Right cardiac atrium (tissue), 5 donors: ENCODE measurements at regions not wholly inside any gene's neighbourhood (a gene's known extent, or its start where the extent isn't known, plus 50 kb on each side); places are given as distances from the start of the nearest gene placed in this dataset.

Source experiments
- ATAC-seq, 2 donors: fragments of 200-7000 bp; cut with Tn5 transposase; one replicate each; pipeline versions ENCODE4 v1.8.0 to v1.9.1; 2020; ENCODE audit warnings: moderate library complexity in 2 of 2, mild to moderate bottlenecking in 1 of 2
- DNase-seq, 3 donors: peaks; one replicate each; pipeline ENCODE4 v3.0.0-alpha.2; 2020
- H3K27ac ChIP-seq: one replicate; pipeline ENCODE4 v1.5.1; 2013; ENCODE audit warnings: mild to moderate bottlenecking, low read length, control low read depth, moderate library complexity
- H3K27me3 ChIP-seq: one replicate; pipeline ENCODE4 v1.6.1; 2013; ENCODE audit not compliant: control insufficient read depth, insufficient read depth
- H3K4me1 ChIP-seq: one replicate; pipeline ENCODE4 v1.6.1; 2013; ENCODE audit warnings: low read length; ENCODE audit not compliant: control insufficient read depth, insufficient read depth
- H3K4me3 ChIP-seq: one replicate; pipeline ENCODE4 v1.5.1; 2013; ENCODE audit warnings: low read length, control low read depth
- H3K9me3 ChIP-seq: one replicate; pipeline ENCODE4 v1.6.1; 2013; ENCODE audit warnings: low read length; ENCODE audit not compliant: control insufficient read depth
- WGBS: extraction: QIAGEN DNeasy Blood & Tissue Kit; methylation state at CpG from one replicate; pipeline ENCODE4 v1.1.7; 2013; 5-methylcytosine and 5-hydroxymethylcytosine counted together
- intact Hi-C, 4 donors: fragments of 100-400 bp; cut with DNase I; formaldehyde crosslinking; loops; one replicate each; pipeline versions ENCODE4 v1.11.0 to v1.14.0; 2022 to 2023
- donor health status: healthy with polysubstance abuse.
- donor health status: DM: no; HTN: yes; CAD: no.
- donor health status: DM: no; HTN: no; CAD: no.
- donor health status: DM: no; HTN: yes; CAD: no; lungs with severe emphysema.
- donor health status: DM: yes; HTN: yes; CAD: no.

- Histone ChIP-seq H3K4me3 (no peak overlapping the region), H3K9me3 (no peaks in the 10 kb centered on the region), H3K27ac (no peak overlapping the region), H3K4me1 (no peaks in the 10 kb centered on the region), H3K27me3 (no peaks in the 10 kb centered on the region)
- ATAC-seq (no peak), DNase-seq (no peak)
- intact Hi-C loops: no loop called here
- WGBS: 88% methylated on average over 8 of the region's 8 CpGs
Observed at GRCh38 chr10:28172223-28172610, 130.6 kb downstream of the MPP7 start.

- DNase-seq: no peak
- H3K4me1 ChIP-seq: no peaks in the 10 kb centered on the region
- 48% methylated on average over 9 of the region's 9 CpGs for WGBS
- ATAC-seq: peak; percentile 90 to 94
- no peak overlapping the region for H3K27ac ChIP-seq
- no peaks in the 10 kb centered on the region for H3K9me3 ChIP-seq
- no peak overlapping the region for H3K4me3 ChIP-seq
- no peaks in the 10 kb centered on the region for H3K27me3 ChIP-seq
- intact Hi-C loops: no loop called here
Observed at GRCh38 chr10:28171468-28172222, 131.2 kb downstream of the MPP7 start.

- intact Hi-C loops: no loop called here
- WGBS: 65% methylated on average over 2 of the region's 2 CpGs
- DNase-seq (no peak), ATAC-seq (no peak)
- no peaks in the 10 kb centered on the region for H3K9me3 ChIP-seq
- no peaks in the 10 kb centered on the region for H3K27me3 ChIP-seq
- H3K4me1 ChIP-seq: no peaks in the 10 kb centered on the region
- H3K4me3 ChIP-seq: no peak overlapping the region
- no peak overlapping the region for H3K27ac ChIP-seq
Observed at GRCh38 chr10:28169525-28169924, 133.3 kb downstream of the MPP7 start.

- ATAC-seq (no peak), DNase-seq (no peak)
- intact Hi-C loops: no loop called here
- Histone ChIP-seq H3K4me3 (no peak overlapping the region), H3K27me3 (no peaks in the 10 kb centered on the region), H3K9me3 (no peaks in the 10 kb centered on the region), H3K27ac (no peak overlapping the region), H3K4me1 (no peaks in the 10 kb centered on the region)
- WGBS: 66% methylated on average over 6 of the region's 6 CpGs
Observed at GRCh38 chr10:28160866-28161405, 141.9 kb downstream of the MPP7 start.

- Histone ChIP-seq H3K4me1 (no peaks in the 10 kb centered on the region), H3K9me3 (no peaks in the 10 kb centered on the region), H3K27me3 (no peaks in the 10 kb centered on the region), H3K27ac (no peak overlapping the region), H3K4me3 (no peak overlapping the region)
- no peak for ATAC-seq
- intact Hi-C loops: no loop called here
- DNase-seq: no peak
Observed at GRCh38 chr10:28157379-28157778, 145.5 kb downstream of the MPP7 start.

GRCh38 chr10:28155726-28156125 lies 147.1 kb downstream of the MPP7 start:
- Histone ChIP-seq H3K27ac (no peak overlapping the region), H3K9me3 (no peaks in the 10 kb centered on the region), H3K4me3 (no peak overlapping the region), H3K27me3 (no peaks in the 10 kb centered on the region), H3K4me1 (no peaks in the 10 kb centered on the region)
- ATAC-seq: no peak
- intact Hi-C loops: no loop called here
- 39% methylated on average over 1 of the region's 1 CpG for WGBS
- no peak for DNase-seq

- DNase-seq (no peak), ATAC-seq (no peak)
- no peaks in the 10 kb centered on the region for H3K9me3 ChIP-seq
- H3K27me3 ChIP-seq: no peaks in the 10 kb centered on the region
- 74% methylated on average over 3 of the region's 3 CpGs for WGBS
- no peak overlapping the region for H3K27ac ChIP-seq
- H3K4me3 ChIP-seq: no peak overlapping the region
- H3K4me1 ChIP-seq: no peaks in the 10 kb centered on the region
- intact Hi-C loops: no loop called here
Observed at GRCh38 chr10:28151636-28152035, 151.2 kb downstream of the MPP7 start.

GRCh38 chr10:28149746-28150145 lies 150.9 kb upstream of the ODAD2 start:
- H3K27me3 ChIP-seq: no peaks in the 10 kb centered on the region
- ATAC-seq: no peak
- H3K27ac ChIP-seq: no peak overlapping the region
- H3K9me3 ChIP-seq: no peaks in the 10 kb centered on the region
- no peak overlapping the region for H3K4me3 ChIP-seq
- no peaks in the 10 kb centered on the region for H3K4me1 ChIP-seq
- WGBS: 85% methylated on average over 7 of the region's 7 CpGs
- intact Hi-C loops: no loop called here
- no peak for DNase-seq

GRCh38 chr10:28147706-28148105 lies 148.8 kb upstream of the ODAD2 start:
- WGBS: 82% methylated on average over 4 of the region's 4 CpGs
- no peaks in the 10 kb centered on the region for H3K9me3 ChIP-seq
- no peaks in the 10 kb centered on the region for H3K4me1 ChIP-seq
- no peak overlapping the region for H3K4me3 ChIP-seq
- no peaks in the 10 kb centered on the region for H3K27me3 ChIP-seq
- no peak for ATAC-seq
- H3K27ac ChIP-seq: no peak overlapping the region
- intact Hi-C loops: no loop called here
- no peak for DNase-seq

GRCh38 chr10:28139138-28139537 lies 140.3 kb upstream of the ODAD2 start:
- no peaks in the 10 kb centered on the region for H3K4me1 ChIP-seq
- ATAC-seq (no peak), DNase-seq (no peak)
- H3K4me3 ChIP-seq: no peak overlapping the region
- no peaks in the 10 kb centered on the region for H3K27me3 ChIP-seq
- peaks cover 1% of the 10 kb centered on the region for H3K9me3 ChIP-seq
- intact Hi-C loops: no loop called here
- WGBS: 69% methylated on average over 2 of the region's 2 CpGs
- no peak overlapping the region for H3K27ac ChIP-seq

- Histone ChIP-seq H3K27ac (no peak overlapping the region), H3K4me3 (no peak overlapping the region), H3K4me1 (no peaks in the 10 kb centered on the region), H3K27me3 (no peaks in the 10 kb centered on the region), H3K9me3 (peaks cover 1% of the 10 kb centered on the region)
- ATAC-seq: no peak
- intact Hi-C loops: no loop called here
- no peak for DNase-seq
- WGBS: 53% methylated on average over 1 of the region's 1 CpG
Observed at GRCh38 chr10:28137907-28138880, 139.3 kb upstream of the ODAD2 start.
